H9 (cell line): ENCODE measurements at regions not wholly inside any gene's neighbourhood (a gene's known extent, or its start where the extent isn't known, plus 50 kb on each side); places are given as distances from the start of the nearest gene placed in this dataset.

Source experiments
- DNase-seq: peaks from one replicate; pipeline ENCODE4 v3.0.0-alpha.2; 2017
- H2AFZ ChIP-seq: one replicate; pipeline ENCODE4 v1.6.1; 2013; ENCODE audit warnings: mild to moderate bottlenecking, low read length, control low read depth, moderate library complexity
- H2AK5ac ChIP-seq: 2 replicates; pipeline ENCODE4 v1.6.1; 2013; ENCODE audit warnings: low read length, control low read depth, mixed read lengths; ENCODE audit not compliant: insufficient read length
- H2BK120ac ChIP-seq: one replicate; pipeline ENCODE4 v1.6.1; 2013; ENCODE audit warnings: low read depth, mild to moderate bottlenecking, low read length, control low read depth, inconsistent platforms; ENCODE audit not compliant: poor library complexity, severe bottlenecking
- H2BK12ac ChIP-seq: 2 replicates; pipeline ENCODE4 v1.6.1; 2013; ENCODE audit warnings: low read length, control low read depth, mixed read lengths, low read depth; ENCODE audit not compliant: insufficient read length
- H2BK15ac ChIP-seq: 2 replicates; pipeline ENCODE4 v1.6.1; 2013; ENCODE audit warnings: low read depth, low read length, control low read depth
- H2BK20ac ChIP-seq: one replicate; pipeline ENCODE4 v1.6.1; 2013; ENCODE audit warnings: low read depth, mild to moderate bottlenecking, low read length, control low read depth, inconsistent platforms; ENCODE audit not compliant: poor library complexity, severe bottlenecking
- H2BK5ac ChIP-seq: 2 replicates; pipeline ENCODE4 v1.6.1; 2013; ENCODE audit warnings: low read length, control low read depth, mixed read lengths; ENCODE audit not compliant: insufficient read length
- H3K14ac ChIP-seq: 2 replicates; pipeline ENCODE4 v1.6.1; 2013; ENCODE audit warnings: low read length, control low read depth; ENCODE audit not compliant: insufficient read depth
- H3K18ac ChIP-seq: 2 replicates; pipeline ENCODE4 v1.6.1; 2013; ENCODE audit warnings: low read depth, mild to moderate bottlenecking, mixed read lengths, low read length, control low read depth; ENCODE audit not compliant: insufficient read length
- H3K23ac ChIP-seq: 2 replicates; pipeline ENCODE4 v1.6.1; 2013; ENCODE audit warnings: low read length, control low read depth, mixed read lengths, low read depth; ENCODE audit not compliant: insufficient read length
- H3K23me2 ChIP-seq: 2 replicates; pipeline ENCODE4 v1.6.1; 2013; ENCODE audit warnings: low read depth, mild to moderate bottlenecking, mixed read lengths, low read length, control low read depth; ENCODE audit not compliant: insufficient read length, poor library complexity, severe bottlenecking
- H3K27ac ChIP-seq: 2 replicates; pipeline ENCODE4 v1.5.1; 2013; ENCODE audit warnings: low read length, control low read depth, mixed read lengths, low read depth; ENCODE audit not compliant: insufficient read length
- H3K27me3 ChIP-seq: 2 replicates; pipeline ENCODE4 v1.6.1; 2013; ENCODE audit warnings: low read length, control low read depth, inconsistent platforms; ENCODE audit not compliant: insufficient read depth
- H3K4ac ChIP-seq: 2 replicates; pipeline ENCODE4 v1.6.1; 2013; ENCODE audit warnings: low read depth, mild to moderate bottlenecking, control low read depth, inconsistent platforms, low read length, moderate library complexity
- H3K4me1 ChIP-seq: 2 replicates; pipeline ENCODE4 v1.6.1; 2013; ENCODE audit warnings: low read length, control low read depth, inconsistent platforms; ENCODE audit not compliant: insufficient read depth
- H3K4me2 ChIP-seq: 2 replicates; pipeline ENCODE4 v1.6.1; 2013; ENCODE audit warnings: low read length, control low read depth, mixed read lengths; ENCODE audit not compliant: insufficient read length, insufficient read depth
- H3K56ac ChIP-seq: 2 replicates; pipeline ENCODE4 v1.6.1; 2013; ENCODE audit warnings: low read depth, mild to moderate bottlenecking, mixed read lengths, low read length, control low read depth; ENCODE audit not compliant: insufficient read length
- H3K79me1 ChIP-seq: 2 replicates; pipeline ENCODE4 v1.6.1; 2013; ENCODE audit warnings: low read depth, mild to moderate bottlenecking, moderate library complexity, low read length, control low read depth, inconsistent platforms; ENCODE audit not compliant: insufficient read depth, poor library complexity, severe bottlenecking
- H3K79me2 ChIP-seq: 2 replicates; pipeline ENCODE4 v1.6.1; 2013; ENCODE audit warnings: low read length, control low read depth, inconsistent platforms; ENCODE audit not compliant: insufficient read depth
- H3K9ac ChIP-seq: 2 replicates; pipeline ENCODE4 v1.6.1; 2013; ENCODE audit warnings: low read length, control low read depth, mixed read lengths; ENCODE audit not compliant: insufficient read length; ENCODE audit errors: extremely low read depth
- H3K9me3 ChIP-seq: one replicate; pipeline ENCODE4 v1.6.1; 2013; ENCODE audit warnings: low read depth, low read length, inconsistent platforms; ENCODE audit not compliant: control insufficient read depth
- H3T11ph ChIP-seq: one replicate; pipeline ENCODE4 v1.6.1; 2013; ENCODE audit warnings: mild to moderate bottlenecking, low read length, control low read depth, inconsistent platforms
- H4K20me1 ChIP-seq: one replicate; pipeline ENCODE4 v1.6.1; 2013; ENCODE audit not compliant: control insufficient read depth, insufficient read length, insufficient read depth
- H4K5ac ChIP-seq: 2 replicates; pipeline ENCODE4 v1.6.1; 2013; ENCODE audit warnings: low read depth, mild to moderate bottlenecking, mixed read lengths, low read length, control low read depth; ENCODE audit not compliant: insufficient read length
- H4K8ac ChIP-seq: replicated peaks from 2 replicates; pipeline ENCODE4 v1.6.1; 2013; ENCODE audit warnings: low read length, control low read depth, mixed read lengths, low read depth; ENCODE audit not compliant: insufficient read length
- H4K91ac ChIP-seq: 2 replicates; pipeline ENCODE4 v1.6.1; 2013; ENCODE audit warnings: low read depth, mild to moderate bottlenecking, moderate library complexity, mixed read lengths, low read length, control low read depth; ENCODE audit not compliant: insufficient read length
- H3K27ac Mint-ChIP-seq, 3 experiments: 2 replicates in 2 of 3; 3 replicates in 1 of 3; pipeline ENCODE4 v1.8.0; 2020 to 2021; ENCODE audit warnings: mixed read lengths in 3 of 3, mild to moderate bottlenecking in 1 of 3, moderate library complexity in 1 of 3
- H3K27me3 Mint-ChIP-seq: 2 replicates; pipeline ENCODE4 v1.8.0; 2021; ENCODE audit warnings: low read depth, mild to moderate bottlenecking, moderate library complexity, mixed read lengths
- H3K36me3 Mint-ChIP-seq, 3 experiments: 2 replicates in 2 of 3; 3 replicates in 1 of 3; pipeline ENCODE4 v1.8.0; 2020 to 2021; ENCODE audit warnings: low read depth in 3 of 3, mixed read lengths in 3 of 3; ENCODE audit not compliant: insufficient read depth in 1 of 3
- H3K4me1 Mint-ChIP-seq, 2 experiments: 2 replicates each; pipeline ENCODE4 v1.8.0; 2020; ENCODE audit warnings: mixed read lengths in 2 of 2
- H3K4me3 Mint-ChIP-seq, 2 experiments: 2 replicates in 1 of 2; 3 replicates in 1 of 2; pipeline ENCODE4 v1.8.0; 2020 to 2021; ENCODE audit warnings: mild to moderate bottlenecking in 2 of 2, mixed read lengths in 2 of 2, moderate library complexity in 1 of 2
- H3K9me3 Mint-ChIP-seq, 2 experiments: 2 replicates in 1 of 2; 3 replicates in 1 of 2; pipeline ENCODE4 v1.8.0; 2020; ENCODE audit warnings: mild to moderate bottlenecking in 2 of 2, mixed read lengths in 2 of 2, moderate library complexity in 1 of 2
- CTCF ChIP-seq: fragments of 200-600 bp; sonication (generic); conservative IDR thresholded peaks from 3 replicates; pipeline ENCODE4 v1.8.0; 2021; ENCODE audit warnings: antibody characterized with exemption, mild to moderate bottlenecking
- WGBS: extraction: QIAGEN DNeasy Blood & Tissue Kit; methylation state at CpG from one replicate; pipeline ENCODE4 v1.1.7; 2013; ENCODE audit warnings: missing lambda C conversion rate, low lambda C conversion rate, mixed read lengths; ENCODE audit not compliant: insufficient read length; ENCODE audit errors: extremely low coverage; 5-methylcytosine and 5-hydroxymethylcytosine counted together

GRCh38 chr1:83500531-83500930, 498.4 kb downstream of the TTLL7 start:
- Mint-ChIP-seq H3K36me3 (no peaks in the 10 kb centered on the region), H3K4me1 (no peaks in the 10 kb centered on the region), H3K27me3 (no peaks in the 10 kb centered on the region; the same call in 1 of the 2 replicates), H3K27ac (no peak overlapping the region), H3K9me3 (no peaks in the 10 kb centered on the region), H3K4me3 (no peak overlapping the region)
- Histone ChIP-seq H2BK20ac (no peak overlapping the region), H2BK15ac (no peak overlapping the region), H2BK5ac (no peak overlapping the region), H3K79me2 (no peaks in the 10 kb centered on the region), H2AK5ac (no peak overlapping the region), H3K9ac (no peak overlapping the region), H4K5ac (no peak overlapping the region), H3K79me1 (no peaks in the 10 kb centered on the region), H3K4me2 (no peak overlapping the region), H3K4ac (no peak overlapping the region), H3K23ac (no peak overlapping the region), H3K27me3 (no peaks in the 10 kb centered on the region), H3K56ac (no peak overlapping the region), H4K20me1 (no peaks in the 10 kb centered on the region), H4K8ac (no peak overlapping the region), H3K14ac (no peak overlapping the region), H2BK120ac (no peak overlapping the region), H3K18ac (no peak overlapping the region), H3K4me1 (no peaks in the 10 kb centered on the region), H3K9me3 (no peaks in the 10 kb centered on the region), H2BK12ac (no peak overlapping the region), H3K23me2 (no peaks in the 10 kb centered on the region), H3K27ac (no peak overlapping the region), H2AFZ (no peak overlapping the region), H3T11ph (no peak overlapping the region), H4K91ac (no peak overlapping the region)
- no peak for DNase-seq
- TF ChIP-seq CTCF: no peak
- no CpG with 5 or more reads among the region's 1 CpG for WGBS
